SKM-1 (cell line): ENCODE measurements at regions not wholly inside any gene's neighbourhood (a gene's known extent, or its start where the extent isn't known, plus 50 kb on each side); places are given as distances from the start of the nearest gene placed in this dataset.
"Not testable (repeated sequence)": the region's sequence is repeated elsewhere in the genome, so short reads cannot be mapped to it uniquely, and the experiment has no call there.

Experiments
- DNase-seq: peaks from one replicate; lab custom pipeline; 2025; ENCODE audit not compliant: unreplicated experiment; lab: John Stamatoyannopoulos, UW

DNA sequence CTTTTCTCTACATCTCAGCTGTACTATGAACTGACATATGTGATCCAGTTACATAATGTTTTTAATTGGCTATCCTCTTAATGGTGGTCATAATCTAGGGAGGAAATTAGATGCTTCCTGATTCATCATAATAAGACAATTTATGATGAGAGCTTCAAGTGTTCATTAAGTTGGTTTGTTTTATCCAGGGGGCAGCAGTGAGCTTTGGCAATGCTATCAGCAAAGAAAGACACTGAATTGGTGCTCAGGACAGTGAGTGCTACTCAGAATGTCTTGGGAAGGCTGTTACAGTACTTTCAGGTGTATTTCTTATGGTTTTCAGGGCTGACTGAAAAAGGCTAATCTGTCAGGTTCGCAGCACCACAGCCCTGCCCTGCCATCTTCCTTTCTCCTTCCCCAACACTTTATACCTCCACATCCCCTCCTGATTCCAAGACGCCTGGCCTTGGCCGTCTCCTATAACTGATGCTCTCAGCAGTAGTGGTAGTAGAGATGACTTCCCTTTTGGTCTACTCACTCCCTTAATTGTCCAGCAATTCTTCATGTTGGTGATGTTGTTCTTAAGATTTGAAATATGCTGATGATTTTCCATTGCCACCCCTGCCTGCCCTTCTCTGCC is 67.0 kb upstream of the TNFAIP3 start:
- DNase-seq = no peak

DNA sequence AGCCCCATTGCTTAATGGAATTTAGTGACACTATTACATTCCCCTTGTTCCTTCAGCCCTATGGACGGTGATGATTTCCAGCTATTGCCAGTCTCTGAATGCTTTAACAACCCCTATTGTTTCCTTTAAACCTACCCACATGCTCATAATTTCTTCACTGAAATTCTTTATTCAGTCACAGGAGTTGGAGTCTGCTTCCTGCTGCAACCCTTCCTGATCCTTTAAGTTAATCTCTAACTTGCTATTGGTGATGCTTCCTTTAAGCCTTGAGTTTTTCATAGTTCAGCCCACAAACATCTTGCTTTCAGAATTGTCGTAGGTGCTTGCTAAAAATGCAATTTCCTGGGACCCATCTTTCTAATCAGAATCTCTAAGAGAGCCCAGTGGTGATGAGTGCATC is 66.3 kb upstream of the TNFAIP3 start:
- no peak for DNase-seq

DNA sequence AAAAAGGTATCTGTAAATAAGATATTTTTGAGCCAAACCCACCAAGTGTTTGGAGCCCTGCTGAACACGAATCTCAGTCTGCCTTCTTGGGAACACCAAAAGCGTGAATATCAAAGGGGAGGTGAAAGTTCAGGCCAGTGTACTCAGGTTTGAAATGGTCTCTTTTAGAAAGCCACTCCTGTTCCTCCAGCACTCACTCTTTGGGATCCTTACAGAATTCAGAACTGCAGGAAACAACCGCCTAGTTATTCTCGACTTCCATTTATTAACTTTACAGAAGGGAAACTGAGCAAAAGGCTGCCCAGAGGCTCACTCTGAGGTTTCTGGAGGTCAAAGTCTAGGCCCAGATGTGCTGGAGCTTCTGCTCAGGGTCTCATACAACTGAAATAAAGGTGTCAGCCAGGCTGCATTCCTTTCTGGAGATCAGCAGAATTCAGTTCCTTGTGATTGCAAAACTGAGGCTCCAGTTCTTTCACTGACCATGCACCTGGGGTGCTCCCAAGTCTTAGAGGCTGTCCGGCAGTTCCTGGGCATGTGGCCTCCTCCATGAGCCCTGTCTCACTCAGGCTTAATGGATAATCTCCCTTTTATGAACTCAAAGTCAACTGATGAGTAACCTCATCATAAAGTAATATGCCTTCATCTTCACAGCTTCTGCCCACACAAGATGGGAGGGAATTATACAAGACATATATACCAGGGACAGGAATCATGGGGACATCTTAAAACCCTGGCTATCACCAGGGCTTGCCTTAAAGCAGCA is 65.5 kb upstream of the TNFAIP3 start:
- DNase-seq = no peak

DNA sequence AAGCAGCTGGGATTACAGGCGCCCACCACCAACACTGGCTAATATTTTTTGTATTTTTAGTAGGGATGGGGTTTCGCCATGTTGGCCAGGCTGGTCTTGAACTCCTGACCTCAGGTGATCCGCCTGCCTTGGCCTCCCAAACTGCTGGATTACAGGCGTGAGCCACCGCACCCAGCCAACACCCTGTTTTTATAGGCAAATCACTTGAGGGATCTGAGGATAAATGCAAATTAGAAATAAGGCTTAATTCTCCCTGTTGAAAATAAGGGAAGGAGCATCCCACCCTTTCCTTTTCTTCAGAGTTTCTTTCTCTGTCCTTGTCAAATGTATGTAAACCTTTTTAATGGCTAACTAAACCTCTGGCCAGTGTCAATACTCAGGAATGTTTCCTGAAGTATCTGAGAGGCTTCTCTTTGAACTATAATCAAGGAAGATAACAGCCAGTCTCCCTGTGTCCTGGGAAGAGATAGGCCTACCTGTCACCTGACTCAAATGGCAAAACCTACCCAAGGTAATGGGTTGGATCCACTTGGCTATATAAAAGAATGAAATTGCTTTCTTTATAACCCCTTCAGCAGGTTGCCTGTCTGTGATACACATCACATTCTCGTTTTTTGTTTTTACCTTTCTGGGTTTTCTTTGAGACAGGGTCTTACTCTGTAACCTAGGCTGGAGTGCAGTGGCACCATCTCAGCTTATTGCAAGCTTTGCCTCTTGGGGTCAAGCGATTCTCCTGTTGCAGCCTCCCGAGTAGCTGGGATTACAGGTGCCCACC is 64.5 kb upstream of the TNFAIP3 start:
- no peak for DNase-seq

DNA sequence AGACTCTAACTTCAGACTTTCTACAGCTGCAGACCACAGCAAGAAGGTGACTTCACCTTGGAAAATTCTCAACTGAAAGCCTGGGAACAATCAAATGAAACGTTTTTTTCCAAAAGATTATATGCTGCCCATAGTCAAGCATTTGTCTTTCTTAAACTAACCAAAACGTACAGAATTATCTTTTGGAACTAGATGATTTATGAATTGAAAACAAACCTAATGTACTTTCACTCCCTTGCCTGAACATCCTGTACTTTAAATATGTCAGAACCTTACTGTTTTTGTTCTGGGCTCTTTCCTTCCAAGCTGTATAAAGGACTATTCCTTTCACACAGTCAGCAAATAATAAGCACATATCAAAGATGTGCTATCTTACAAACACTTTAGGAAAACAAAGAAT is 62.4 kb upstream of the TNFAIP3 start:
- no peak for DNase-seq

DNA sequence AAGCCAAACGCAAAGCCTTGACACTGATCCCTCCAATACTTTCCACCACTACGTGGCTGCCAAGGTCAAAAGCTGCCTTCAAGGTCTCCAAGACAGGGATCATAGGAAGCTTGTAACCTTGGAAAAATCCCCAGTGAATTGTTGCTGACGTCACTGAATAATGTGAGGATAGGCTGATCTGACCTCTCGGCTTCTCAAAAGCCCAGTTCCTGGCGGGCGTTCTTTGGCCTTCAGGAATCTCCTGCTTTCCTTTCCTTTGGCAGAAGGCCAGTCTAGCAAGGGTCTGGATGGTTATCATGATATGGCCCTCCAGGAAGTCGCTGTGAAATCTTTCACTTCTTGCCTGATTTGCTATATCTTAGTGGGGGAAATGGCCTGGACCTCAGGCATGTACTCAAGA is 61.4 kb upstream of the TNFAIP3 start:
- no peak for DNase-seq

DNA sequence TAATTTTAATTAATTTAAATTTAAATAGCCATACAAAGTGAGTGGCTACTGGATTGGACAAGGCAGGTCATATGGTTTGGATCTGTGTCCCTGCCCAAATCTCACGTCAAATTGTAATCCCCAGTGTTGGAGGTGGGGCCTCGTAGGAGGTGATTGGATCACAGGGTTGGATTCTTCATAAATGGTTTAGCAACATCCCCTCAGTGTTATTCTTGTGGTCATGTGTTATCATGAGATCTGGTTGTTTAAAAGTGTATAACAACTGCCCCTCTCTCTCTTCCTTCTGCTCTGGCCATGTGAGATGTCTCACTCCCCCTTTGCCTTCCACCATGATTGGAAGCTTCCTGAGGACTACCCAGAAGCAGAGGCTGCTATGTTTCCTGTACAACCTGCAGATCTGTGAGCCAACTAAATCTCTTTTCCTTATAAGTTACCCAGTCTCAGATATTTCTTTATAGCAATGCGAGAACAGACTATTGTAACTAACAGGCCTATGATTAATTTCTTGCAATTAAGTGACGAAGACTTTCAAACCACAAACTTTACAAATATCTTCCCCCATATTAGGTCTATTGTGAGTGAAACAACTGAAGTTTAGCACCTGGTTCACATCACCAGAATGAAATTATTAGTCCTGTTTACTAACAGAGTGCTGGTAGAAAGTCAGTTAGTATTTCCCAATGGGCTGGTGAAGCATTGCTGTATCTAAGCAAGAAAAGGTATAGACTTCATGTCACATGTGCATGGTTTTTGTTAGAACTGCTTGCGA is 60.0 kb upstream of the TNFAIP3 start:
- no peak for DNase-seq

DNA sequence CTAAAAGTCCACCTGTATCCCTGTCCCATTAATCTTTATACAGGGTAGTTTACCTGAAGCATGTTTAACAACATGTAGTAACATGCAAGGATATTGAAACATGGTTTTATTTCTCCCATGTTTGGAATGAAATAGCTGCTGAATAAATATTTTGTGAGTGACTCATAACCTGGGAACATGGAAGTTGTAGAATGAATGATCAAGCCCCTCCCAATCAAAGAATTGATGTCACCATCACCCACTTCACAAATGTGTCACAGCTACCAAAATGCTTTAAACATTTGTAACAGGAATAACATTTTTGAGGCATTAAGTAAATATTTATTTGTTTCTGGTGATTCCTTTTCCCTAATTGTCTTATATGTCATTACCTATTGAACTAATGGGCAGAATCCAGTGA is 58.9 kb upstream of the TNFAIP3 start:
- DNase-seq = no peak

DNA sequence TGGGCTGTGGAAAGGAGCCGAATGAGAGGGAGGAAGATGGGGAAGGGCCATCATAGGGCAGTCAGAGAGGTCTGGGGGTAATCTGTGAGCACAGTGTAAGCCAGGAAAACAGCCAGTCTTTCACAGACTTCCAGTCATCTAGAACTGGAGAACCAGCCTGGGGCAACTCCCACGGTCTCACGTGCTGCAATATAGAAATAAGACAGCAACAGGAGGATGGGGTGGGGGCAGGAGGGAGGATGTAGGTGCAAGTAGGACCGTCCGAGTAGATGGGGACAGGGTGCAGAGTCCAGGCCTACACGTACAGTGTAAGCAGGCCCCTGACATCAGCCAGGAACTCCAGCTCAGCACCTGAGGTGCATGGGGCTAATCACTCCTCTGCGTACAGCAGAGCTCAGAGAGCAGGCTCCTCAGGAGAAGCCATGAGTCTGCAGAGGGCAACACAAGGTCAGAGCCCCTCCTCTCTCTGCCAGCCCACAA is 58.2 kb upstream of the TNFAIP3 start:
- no peak for DNase-seq

DNA sequence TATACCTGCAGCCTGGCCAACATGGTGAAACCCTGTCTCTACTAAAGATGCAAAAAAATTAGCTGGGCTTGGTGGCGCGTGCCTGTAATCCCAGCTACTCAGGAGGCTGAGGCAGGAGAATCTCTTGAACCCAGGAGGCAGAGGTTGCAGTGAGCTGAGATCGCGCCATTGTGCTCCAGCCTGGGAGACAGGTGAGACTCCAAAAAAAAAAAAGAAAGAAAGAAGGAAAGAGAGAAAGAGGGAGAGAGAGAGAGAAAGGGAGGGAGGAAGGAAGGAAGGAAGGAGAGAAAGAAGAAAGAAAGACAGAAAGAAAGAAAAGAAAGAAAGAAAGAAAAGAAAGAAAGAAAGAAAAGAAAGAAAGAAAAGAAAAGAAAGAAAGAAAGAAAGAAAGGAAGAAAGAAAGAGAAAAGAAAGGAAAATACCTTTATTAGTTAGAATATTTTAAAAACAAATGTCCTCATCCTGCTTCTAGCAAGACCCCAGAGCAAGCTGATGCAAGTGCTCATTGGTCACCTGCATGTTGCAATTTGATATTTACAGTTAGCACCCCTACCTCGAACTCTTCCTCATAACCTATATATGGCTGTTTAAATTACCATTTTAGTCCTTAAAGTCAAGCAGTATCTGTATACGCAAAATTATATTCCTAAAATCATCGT is 57.0 kb upstream of the TNFAIP3 start:
- not testable (repeated sequence) for DNase-seq

DNA sequence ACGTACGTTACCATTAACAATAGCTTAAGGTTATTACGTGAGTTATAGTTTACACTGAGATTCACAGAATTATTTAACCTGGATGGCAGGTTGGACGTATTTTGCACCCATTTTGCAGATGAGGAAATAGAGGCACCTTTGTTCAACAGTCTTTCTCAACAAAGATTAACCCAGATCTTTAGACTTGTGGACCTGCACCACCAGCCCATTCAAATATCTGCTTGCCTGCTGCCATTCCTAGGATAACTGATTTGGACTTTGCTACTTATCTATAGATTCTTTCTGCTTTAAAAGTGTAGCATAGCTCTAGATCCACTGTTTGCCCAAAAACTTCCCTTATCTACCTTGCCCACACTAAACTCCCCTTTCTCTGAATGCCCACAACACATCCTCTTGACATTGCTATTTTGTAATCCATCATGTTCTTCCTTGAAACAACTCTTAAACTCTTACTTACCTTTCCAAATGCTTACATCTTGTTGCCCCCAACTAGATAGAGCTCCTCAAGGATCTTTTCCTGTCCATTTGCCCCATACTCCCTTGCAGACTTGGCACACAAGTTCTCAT is 56.4 kb upstream of the TNFAIP3 start:
- DNase-seq = peak; percentile 55

DNA sequence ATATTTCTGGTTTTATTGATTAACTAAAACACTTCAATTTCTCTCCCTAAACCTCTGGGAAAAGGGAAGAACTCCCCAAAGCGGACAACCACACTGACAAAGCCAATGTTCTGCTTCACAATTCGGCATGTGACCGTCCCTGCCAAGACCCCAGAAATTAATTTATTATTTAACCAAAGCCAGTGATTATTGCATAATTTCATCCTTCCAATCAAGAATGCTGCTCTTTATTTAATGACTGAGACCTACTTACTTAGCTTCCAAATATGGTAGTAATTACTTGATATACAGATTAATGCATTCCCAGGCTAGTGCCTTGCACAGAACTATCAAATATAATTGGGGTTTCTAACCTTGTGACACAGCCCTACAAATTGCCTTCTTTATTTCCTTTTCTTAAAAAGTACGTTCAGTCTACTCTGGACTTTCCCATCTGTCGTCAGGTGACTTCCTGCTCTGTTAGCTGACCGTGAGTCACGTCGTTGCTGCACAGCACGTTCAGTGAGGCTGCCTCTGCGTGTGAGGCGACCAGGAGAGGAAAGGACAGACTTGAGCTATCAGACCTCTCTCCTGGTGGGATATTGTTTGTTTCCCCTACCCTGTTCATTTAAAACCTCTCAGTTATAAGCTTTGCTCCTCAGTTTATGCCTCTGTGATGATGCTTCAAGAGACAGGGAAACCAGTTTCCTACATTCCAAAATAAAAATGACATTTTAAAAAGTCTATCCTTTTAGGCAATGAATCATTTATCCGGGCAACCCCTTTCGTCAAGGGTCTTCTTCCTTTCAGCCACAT is 55.7 kb upstream of the TNFAIP3 start:
- peak; percentile 79 for DNase-seq

DNA sequence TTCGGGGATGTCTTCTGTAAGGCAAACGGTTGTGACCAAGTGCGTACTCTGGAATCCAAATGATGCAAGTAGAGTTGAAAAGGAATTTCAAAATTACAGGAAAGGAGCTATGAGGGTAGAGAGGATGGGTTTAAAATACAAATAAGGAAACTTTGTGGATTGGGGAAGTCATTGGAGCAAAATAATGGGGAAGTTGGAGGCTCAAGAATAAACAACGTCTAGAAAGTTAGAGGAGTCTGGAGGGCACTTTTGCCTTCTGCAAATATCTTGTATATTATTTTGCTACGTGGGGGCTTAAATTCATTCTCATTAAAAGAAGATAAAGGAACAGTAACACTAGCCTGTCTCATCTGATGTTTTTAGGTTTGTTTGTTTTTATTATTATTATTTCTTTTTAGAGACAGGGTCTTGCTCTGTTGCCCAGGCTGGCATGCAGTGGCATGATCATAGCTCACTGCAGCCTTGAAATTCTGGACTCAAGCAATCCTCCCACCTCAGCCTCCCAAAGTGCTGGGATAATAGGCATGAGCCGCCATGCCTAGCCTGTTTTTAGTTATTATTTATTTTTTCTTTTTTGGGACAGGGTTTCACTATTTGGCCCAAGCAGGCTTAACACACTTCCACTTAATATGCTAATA is 55.0 kb upstream of the TNFAIP3 start:
- no peak for DNase-seq

DNA sequence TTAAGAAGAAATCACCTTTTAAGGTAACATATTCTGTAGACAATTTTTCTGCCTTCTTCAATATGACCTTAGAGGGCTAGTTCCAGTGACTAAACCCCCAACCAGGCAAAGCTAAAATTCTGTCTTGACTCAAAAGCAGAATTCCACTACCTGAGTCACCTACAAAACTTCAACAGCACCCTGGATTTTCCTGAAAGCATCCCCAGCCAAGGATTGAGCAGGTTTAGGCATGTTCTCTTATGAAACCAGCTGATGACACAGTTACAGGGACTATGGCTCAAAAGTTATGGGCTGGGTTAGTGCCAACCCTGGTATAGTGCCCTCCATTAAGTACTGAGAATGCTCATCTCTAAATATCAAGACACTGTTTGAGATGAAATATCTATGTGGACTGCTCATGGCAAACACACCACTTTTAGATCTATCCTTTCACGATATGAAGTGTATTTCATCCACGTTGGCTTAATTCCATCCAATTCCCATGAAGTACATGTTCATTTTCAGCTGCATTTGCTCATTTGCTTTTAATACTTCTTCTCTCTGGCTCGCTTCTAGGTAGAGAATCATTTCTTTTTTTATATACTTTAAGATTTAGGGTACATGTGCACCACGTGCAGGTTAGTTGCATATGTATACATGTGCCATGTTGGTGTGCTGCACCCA is 53.6 kb upstream of the TNFAIP3 start:
- DNase-seq = no peak

DNA sequence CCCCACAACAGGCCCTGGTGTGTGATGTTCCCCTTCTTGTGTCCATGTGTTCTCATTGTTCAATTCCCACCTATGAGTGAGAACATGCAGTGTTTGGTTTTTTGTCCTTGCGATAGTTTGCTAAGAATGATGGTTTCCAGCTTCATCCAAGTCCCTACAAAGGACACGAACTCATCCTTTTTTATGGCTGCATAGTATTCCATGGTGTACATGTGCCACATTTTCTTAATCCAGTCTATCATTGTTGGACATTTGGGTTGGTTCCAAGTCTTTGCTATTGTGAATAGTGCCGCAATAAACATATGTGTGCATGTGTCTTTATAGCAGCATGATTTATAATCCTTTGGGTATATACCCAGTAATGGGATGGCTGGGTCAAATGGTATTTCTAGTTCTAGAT is 53.0 kb upstream of the TNFAIP3 start:
- not testable (repeated sequence) for DNase-seq

DNA sequence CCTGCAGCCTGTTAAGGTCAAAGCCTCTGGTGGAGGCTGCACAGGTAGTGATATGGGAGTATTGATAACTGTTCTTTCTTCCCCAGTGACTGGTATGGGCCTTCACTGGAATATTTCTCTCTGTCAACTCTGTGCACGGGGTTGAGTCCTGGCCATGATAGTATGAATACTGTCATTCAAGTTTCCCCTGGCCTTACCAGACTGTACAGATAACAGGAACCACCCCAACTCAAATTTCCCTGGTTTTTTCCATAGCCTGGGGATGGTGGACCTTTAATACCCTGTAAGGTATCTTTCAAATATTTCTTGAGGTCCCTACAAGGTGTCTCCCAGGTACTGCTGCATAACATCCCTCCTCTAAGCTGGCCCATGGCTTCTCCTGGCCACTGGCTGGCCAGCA is 51.4 kb upstream of the TNFAIP3 start:
- DNase-seq = no peak

DNA sequence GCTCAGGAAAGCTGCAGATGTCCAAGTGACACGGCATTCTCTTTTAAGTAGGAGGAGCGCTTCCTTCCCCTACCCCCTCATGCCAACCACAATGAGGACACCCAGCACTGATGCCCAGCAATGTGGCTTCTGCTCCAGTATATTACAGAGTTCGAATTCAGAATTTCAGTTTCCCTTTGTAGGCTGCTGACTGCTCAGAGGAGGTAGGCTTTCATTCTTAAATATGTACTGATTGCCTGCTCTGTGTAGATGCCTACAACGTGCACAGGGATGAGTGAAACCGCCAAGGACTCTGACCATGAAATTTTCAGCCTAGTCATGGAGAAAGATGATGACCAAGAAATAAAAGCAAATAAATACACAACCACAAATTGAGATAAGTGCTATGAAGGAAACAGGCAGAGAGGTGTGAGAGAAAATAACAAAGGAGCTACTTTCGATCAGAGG is 50.9 kb upstream of the TNFAIP3 start:
- no peak for DNase-seq
